GM18870 (cell line): ENCODE measurements at regions not wholly inside any gene's neighbourhood (a gene's known extent, or its start where the extent isn't known, plus 50 kb on each side); places are given as distances from the start of the nearest gene placed in this dataset.

Experiments
- ATAC-seq: cut with Tn5 transposase; IDR thresholded peaks from one replicate; pipeline ENCODE4 v1.9.1; 2021; ENCODE audit warnings: moderate library complexity; ENCODE audit not compliant: unreplicated experiment

- ATAC-seq: no peak
Measured at GRCh38 chr6:22804620-22805261, 235.4 kb downstream of the HDGFL1 start.

- ATAC-seq: no peak
Measured at GRCh38 chr6:22807261-22807660, 237.9 kb downstream of the HDGFL1 start.

- no peak for ATAC-seq
Measured at GRCh38 chr6:22807818-22808217, 238.5 kb downstream of the HDGFL1 start.

GRCh38 chr6:22808466-22808865 is 239.1 kb downstream of the HDGFL1 start:
- no peak for ATAC-seq

GRCh38 chr6:22809370-22809769 is 240.0 kb downstream of the HDGFL1 start:
- ATAC-seq: no peak

- ATAC-seq: no peak
Measured at GRCh38 chr6:22819209-22819608, 249.8 kb downstream of the HDGFL1 start.

GRCh38 chr6:22821664-22822320 is 252.4 kb downstream of the HDGFL1 start:
- no peak for ATAC-seq

- ATAC-seq: no peak
Measured at GRCh38 chr6:22825210-22825609, 255.8 kb downstream of the HDGFL1 start.

GRCh38 chr6:22826961-22827360 is 257.6 kb downstream of the HDGFL1 start:
- ATAC-seq: no peak

- ATAC-seq: no peak
Measured at GRCh38 chr6:22827760-22828159, 258.4 kb downstream of the HDGFL1 start.

- ATAC-seq: no peak
Measured at GRCh38 chr6:22828179-22829062, 259.1 kb downstream of the HDGFL1 start.

GRCh38 chr6:22829070-22829469 is 259.7 kb downstream of the HDGFL1 start:
- no peak for ATAC-seq

- ATAC-seq: no peak
Measured at GRCh38 chr6:22830463-22830862, 261.1 kb downstream of the HDGFL1 start.

- ATAC-seq: no peak
Measured at GRCh38 chr6:22833191-22833590, 263.8 kb downstream of the HDGFL1 start.

GRCh38 chr6:22838345-22838744 is 269.0 kb downstream of the HDGFL1 start:
- ATAC-seq: no peak

GRCh38 chr6:22845467-22845866 is 276.1 kb downstream of the HDGFL1 start:
- ATAC-seq: no peak

GRCh38 chr6:22848121-22848520 is 278.8 kb downstream of the HDGFL1 start:
- no peak for ATAC-seq

GRCh38 chr6:22849921-22850320 is 280.6 kb downstream of the HDGFL1 start:
- ATAC-seq: no peak

GRCh38 chr6:22852101-22852500 is 282.7 kb downstream of the HDGFL1 start:
- no peak for ATAC-seq

GRCh38 chr6:22873513-22874136 is 304.3 kb downstream of the HDGFL1 start:
- ATAC-seq: no peak

GRCh38 chr6:22875845-22876244 is 306.5 kb downstream of the HDGFL1 start:
- ATAC-seq: no peak
